ENCODE measurements at regions not wholly inside any gene's neighbourhood (a gene's known extent, or its start where the extent isn't known, plus 50 kb on each side); places are given as distances from the start of the nearest gene placed in this dataset.

DNA sequence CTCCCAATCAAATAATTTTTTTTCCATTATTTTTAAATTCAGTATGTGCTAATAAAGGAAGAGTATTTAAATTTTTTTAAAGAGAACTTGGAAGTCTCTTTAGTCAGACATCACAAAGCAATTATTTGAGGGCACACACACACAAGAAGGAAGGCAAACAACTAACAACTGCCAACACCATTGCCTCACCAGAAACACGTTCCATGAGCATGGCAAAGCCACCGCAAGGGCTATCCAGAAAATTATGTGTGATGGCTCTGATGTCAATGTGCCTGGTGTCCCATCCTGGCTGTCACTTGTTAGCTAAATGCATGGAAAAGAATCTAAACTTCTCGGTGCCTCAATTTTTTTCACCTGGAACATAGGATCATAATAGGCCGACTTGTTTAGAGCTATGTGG is 262.9 kb downstream of the SEC16B start:
- Histone ChIP-seq H3K9ac (ENCODE audit: low read depth, low read length, poor library complexity) (no peak overlapping the region), H3K4me2 (ENCODE audit: insufficient read depth, low read length, poor library complexity, severe bottlenecking) (no peak overlapping the region), H2BK120ac (ENCODE audit: low read depth, low read length) (no peak overlapping the region), H3K4ac (ENCODE audit: low read length) (no peak overlapping the region), H3K27me3 (ENCODE audit: control insufficient read depth in 3 of 3, insufficient read depth in 3 of 3, low read depth in 1 of 3, low read length in 3 of 3) (no peaks in the 10 kb centered on the region), H2AK5ac (ENCODE audit: low read depth, low read length) (no peak overlapping the region), H4K91ac (ENCODE audit: low read depth, low read length, poor library complexity) (no peak overlapping the region), H2AFZ (ENCODE audit: low read length) (no peak overlapping the region), H2BK5ac (ENCODE audit: low read length) (no peak overlapping the region), H2BK12ac (ENCODE audit: low read length) (no peak overlapping the region), H4K8ac (ENCODE audit: low read depth, low read length) (no peak overlapping the region), H3K36me3 (replicated peaks in 1 of 2; ENCODE audit: control insufficient read depth in 2 of 2, insufficient read depth in 2 of 2, low read length in 2 of 2) (no peaks in the 10 kb centered on the region), H3K9me3 (replicated peaks in 1 of 2; ENCODE audit: control insufficient read depth in 2 of 2, insufficient read depth in 1 of 2, low read depth in 1 of 2, low read length in 2 of 2) (no peaks in the 10 kb centered on the region), H3K79me1 (ENCODE audit: low read depth, low read length) (no peaks in the 10 kb centered on the region), H3K23ac (ENCODE audit: low read depth, low read length, poor library complexity) (no peak overlapping the region), H3K18ac (ENCODE audit: low read length) (no peak overlapping the region), H3K4me1 (ENCODE audit: control insufficient read depth in 2 of 2, insufficient read depth in 1 of 2, low read depth in 1 of 2, low read length in 2 of 2) (no peaks in the 10 kb centered on the region), H2BK15ac (ENCODE audit: low read length) (no peak overlapping the region), H3K27ac (replicated peaks; ENCODE audit: low read length) (no peak overlapping the region), H3K14ac (ENCODE audit: low read length) (no peak overlapping the region), H3K4me3 (ENCODE audit: low read length in 2 of 2) (no peak overlapping the region)
- no CpG with 5 or more reads among the region's 4 CpGs for WGBS, 2 donors (ENCODE audit: extremely low coverage in 2 of 2, insufficient read length in 2 of 2, insufficient replicate concordance in 1 of 2)
- DNase-seq (ENCODE audit: low spot score), result no peak

DNA sequence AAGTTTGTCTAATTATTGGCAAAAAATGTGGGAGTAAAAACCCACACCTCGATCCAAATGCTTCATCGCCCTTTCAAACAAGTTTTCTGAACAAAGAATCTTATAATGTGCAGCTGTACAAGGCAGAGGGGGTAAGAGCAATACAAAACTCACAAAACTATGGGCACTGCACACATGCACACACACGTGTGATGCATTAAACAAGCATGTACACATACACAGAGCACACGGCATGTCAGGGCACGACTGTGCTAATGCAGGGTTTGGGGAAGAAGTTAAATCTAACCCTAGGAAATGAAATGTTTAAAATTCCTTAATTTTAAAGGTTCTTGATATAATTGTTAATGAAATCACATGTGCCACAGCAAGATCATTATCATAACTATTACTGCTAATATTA is 264.0 kb downstream of the SEC16B start:
- Histone ChIP-seq H4K91ac (ENCODE audit: low read depth, low read length, poor library complexity) (no peak overlapping the region), H3K36me3 (replicated peaks in 1 of 2; ENCODE audit: control insufficient read depth in 2 of 2, insufficient read depth in 2 of 2, low read length in 2 of 2) (no peaks in the 10 kb centered on the region), H4K8ac (ENCODE audit: low read depth, low read length) (no peak overlapping the region), H3K18ac (ENCODE audit: low read length) (no peak overlapping the region), H3K27me3 (ENCODE audit: control insufficient read depth in 3 of 3, insufficient read depth in 3 of 3, low read depth in 1 of 3, low read length in 3 of 3) (no peaks in the 10 kb centered on the region), H2AK5ac (ENCODE audit: low read depth, low read length) (no peak overlapping the region), H3K27ac (replicated peaks; ENCODE audit: low read length) (no peak overlapping the region), H2BK12ac (ENCODE audit: low read length) (no peak overlapping the region), H3K4me2 (ENCODE audit: insufficient read depth, low read length, poor library complexity, severe bottlenecking) (no peak overlapping the region), H3K4me1 (ENCODE audit: control insufficient read depth in 2 of 2, insufficient read depth in 1 of 2, low read depth in 1 of 2, low read length in 2 of 2) (no peaks in the 10 kb centered on the region), H2AFZ (ENCODE audit: low read length) (no peak overlapping the region), H3K79me1 (ENCODE audit: low read depth, low read length) (no peaks in the 10 kb centered on the region), H3K14ac (ENCODE audit: low read length) (no peak overlapping the region), H2BK5ac (ENCODE audit: low read length) (no peak overlapping the region), H3K4me3 (ENCODE audit: low read length in 2 of 2) (no peak overlapping the region), H3K9ac (ENCODE audit: low read depth, low read length, poor library complexity) (no peak overlapping the region), H3K4ac (ENCODE audit: low read length) (no peak overlapping the region), H3K9me3 (replicated peaks in 1 of 2; ENCODE audit: control insufficient read depth in 2 of 2, insufficient read depth in 1 of 2, low read depth in 1 of 2, low read length in 2 of 2) (no peaks in the 10 kb centered on the region), H3K23ac (ENCODE audit: low read depth, low read length, poor library complexity) (no peak overlapping the region), H2BK15ac (ENCODE audit: low read length) (no peak overlapping the region), H2BK120ac (ENCODE audit: low read depth, low read length) (no peak overlapping the region)
- no CpG with 5 or more reads among the region's 5 CpGs for WGBS, 2 donors (ENCODE audit: extremely low coverage in 2 of 2, insufficient read length in 2 of 2, insufficient replicate concordance in 1 of 2)
- no peak for DNase-seq (ENCODE audit: low spot score)

DNA sequence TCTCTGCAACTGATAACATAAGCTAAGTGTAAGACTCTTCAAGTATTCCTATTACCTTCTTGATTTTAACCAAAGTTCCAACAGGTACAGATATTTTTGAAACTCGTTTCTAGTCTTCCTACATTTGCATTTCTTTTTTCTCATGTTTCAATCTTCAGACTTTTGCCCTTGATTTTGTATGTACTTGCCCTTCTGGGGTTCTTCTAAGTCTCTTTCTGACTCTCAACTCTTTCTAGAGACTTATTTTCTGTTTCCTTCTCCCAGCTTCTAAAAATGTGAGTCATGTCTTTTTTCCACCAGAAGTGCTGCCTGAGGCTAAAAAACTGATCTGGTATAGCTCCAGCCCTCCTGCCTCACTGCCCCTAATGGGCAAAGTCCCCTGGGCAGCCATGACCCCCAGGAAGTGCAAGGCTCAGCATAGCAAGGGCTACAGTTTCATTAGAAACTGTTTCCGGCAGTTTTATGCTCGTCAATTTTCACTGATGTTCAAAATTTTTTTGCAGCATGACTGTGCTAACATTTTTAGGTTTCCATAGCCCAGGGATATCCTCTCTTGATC is 265.9 kb downstream of the SEC16B start:
- Histone ChIP-seq H3K36me3 (replicated peaks in 1 of 2; ENCODE audit: control insufficient read depth in 2 of 2, insufficient read depth in 2 of 2, low read length in 2 of 2) (no peaks in the 10 kb centered on the region), H3K4me2 (ENCODE audit: insufficient read depth, low read length, poor library complexity, severe bottlenecking) (no peak overlapping the region), H4K8ac (ENCODE audit: low read depth, low read length) (no peak overlapping the region), H2AFZ (ENCODE audit: low read length) (no peak overlapping the region), H4K91ac (ENCODE audit: low read depth, low read length, poor library complexity) (no peak overlapping the region), H2BK12ac (ENCODE audit: low read length) (no peak overlapping the region), H3K27ac (replicated peaks; ENCODE audit: low read length) (no peak overlapping the region), H3K23ac (ENCODE audit: low read depth, low read length, poor library complexity) (no peak overlapping the region), H3K4me3 (ENCODE audit: low read length in 2 of 2) (no peak overlapping the region), H3K9me3 (replicated peaks in 1 of 2; ENCODE audit: control insufficient read depth in 2 of 2, insufficient read depth in 1 of 2, low read depth in 1 of 2, low read length in 2 of 2) (no peaks in the 10 kb centered on the region), H2AK5ac (ENCODE audit: low read depth, low read length) (no peak overlapping the region), H3K79me1 (ENCODE audit: low read depth, low read length) (no peaks in the 10 kb centered on the region), H3K9ac (ENCODE audit: low read depth, low read length, poor library complexity) (no peak overlapping the region), H3K4me1 (ENCODE audit: control insufficient read depth in 2 of 2, insufficient read depth in 1 of 2, low read depth in 1 of 2, low read length in 2 of 2) (no peaks in the 10 kb centered on the region), H2BK5ac (ENCODE audit: low read length) (no peak overlapping the region), H3K14ac (ENCODE audit: low read length) (no peak overlapping the region), H2BK15ac (ENCODE audit: low read length) (no peak overlapping the region), H2BK120ac (ENCODE audit: low read depth, low read length) (no peak overlapping the region), H3K18ac (ENCODE audit: low read length) (no peak overlapping the region), H3K4ac (ENCODE audit: low read length) (no peak overlapping the region), H3K27me3 (ENCODE audit: control insufficient read depth in 3 of 3, insufficient read depth in 3 of 3, low read depth in 1 of 3, low read length in 3 of 3) (no peaks in the 10 kb centered on the region)
- no CpG with 5 or more reads among the region's 3 CpGs for WGBS, 2 donors (ENCODE audit: extremely low coverage in 2 of 2, insufficient read length in 2 of 2, insufficient replicate concordance in 1 of 2)
- DNase-seq (ENCODE audit: low spot score), result no peak

DNA sequence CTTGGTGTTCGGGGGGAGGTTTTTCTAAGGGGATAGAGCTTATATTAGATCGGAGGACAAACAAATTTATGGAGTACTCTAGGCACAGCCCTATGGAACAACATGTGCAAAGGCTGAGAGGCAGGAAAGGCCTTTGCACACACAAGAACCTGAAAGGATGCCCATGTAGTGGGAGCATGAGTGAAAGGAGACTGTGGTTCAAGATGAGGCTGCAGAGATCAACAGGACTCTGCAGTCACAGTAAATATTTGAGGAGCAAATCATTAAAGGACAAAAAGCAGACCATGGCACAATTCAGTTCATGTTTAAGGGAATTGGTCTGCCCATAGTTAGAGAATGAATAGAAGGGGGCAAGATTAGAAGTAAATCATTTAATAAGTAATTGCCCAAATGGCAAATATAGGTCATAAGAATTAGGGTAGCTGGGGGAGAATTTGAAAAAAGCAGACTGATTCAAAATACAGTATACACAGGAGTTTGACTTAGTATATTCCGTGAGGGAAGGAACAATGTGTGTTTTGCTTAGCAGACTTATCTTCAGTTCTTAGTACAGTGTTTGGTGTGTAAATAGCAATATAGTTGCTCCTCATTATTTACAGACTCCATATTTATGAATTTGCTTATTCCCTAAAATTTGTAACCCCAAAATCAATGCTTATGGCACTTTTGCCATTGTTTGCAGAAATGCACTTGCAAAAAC is 268.1 kb downstream of the SEC16B start:
- H2BK12ac ChIP-seq (ENCODE audit: low read length), result no peak overlapping the region
- no peak overlapping the region for H4K8ac ChIP-seq (ENCODE audit: low read depth, low read length)
- no peak overlapping the region for H3K4ac ChIP-seq (ENCODE audit: low read length)
- no peak overlapping the region for H2AK5ac ChIP-seq (ENCODE audit: low read depth, low read length)
- no peak overlapping the region for H3K23ac ChIP-seq (ENCODE audit: low read depth, low read length, poor library complexity)
- H3K79me1 ChIP-seq (ENCODE audit: low read depth, low read length), result no peaks in the 10 kb centered on the region
- H3K27me3 ChIP-seq (ENCODE audit: control insufficient read depth in 3 of 3, insufficient read depth in 3 of 3, low read depth in 1 of 3, low read length in 3 of 3), result no peaks in the 10 kb centered on the region
- H3K27ac ChIP-seq (replicated peaks; ENCODE audit: low read length), result no peak overlapping the region
- H2AFZ ChIP-seq (ENCODE audit: low read length), result no peak overlapping the region
- H3K9ac ChIP-seq (ENCODE audit: low read depth, low read length, poor library complexity), result no peak overlapping the region
- no peaks in the 10 kb centered on the region for H3K36me3 ChIP-seq (replicated peaks in 1 of 2; ENCODE audit: control insufficient read depth in 2 of 2, insufficient read depth in 2 of 2, low read length in 2 of 2)
- no CpG with 5 or more reads among the region's 3 CpGs for WGBS, 2 donors (ENCODE audit: extremely low coverage in 2 of 2, insufficient read length in 2 of 2, insufficient replicate concordance in 1 of 2)
- H3K4me2 ChIP-seq (ENCODE audit: insufficient read depth, low read length, poor library complexity, severe bottlenecking), result no peak overlapping the region
- no peak overlapping the region for H3K14ac ChIP-seq (ENCODE audit: low read length)
- H2BK120ac ChIP-seq (ENCODE audit: low read depth, low read length), result no peak overlapping the region
- H4K91ac ChIP-seq (ENCODE audit: low read depth, low read length, poor library complexity), result no peak overlapping the region
- no peak overlapping the region for H2BK5ac ChIP-seq (ENCODE audit: low read length)
- H3K4me3 ChIP-seq (ENCODE audit: low read length in 2 of 2), result no peak overlapping the region
- no peaks in the 10 kb centered on the region for H3K9me3 ChIP-seq (replicated peaks in 1 of 2; ENCODE audit: control insufficient read depth in 2 of 2, insufficient read depth in 1 of 2, low read depth in 1 of 2, low read length in 2 of 2)
- no peak overlapping the region for H3K18ac ChIP-seq (ENCODE audit: low read length)
- no peaks in the 10 kb centered on the region for H3K4me1 ChIP-seq (ENCODE audit: control insufficient read depth in 2 of 2, insufficient read depth in 1 of 2, low read depth in 1 of 2, low read length in 2 of 2)
- no peak for DNase-seq (ENCODE audit: low spot score)
- no peak overlapping the region for H2BK15ac ChIP-seq (ENCODE audit: low read length)

All from neuronal stem cell (in vitro differentiated cells).